ENCODE measurements at regions not wholly inside any gene's neighbourhood (a gene's known extent, or its start where the extent isn't known, plus 50 kb on each side); places are given as distances from the start of the nearest gene placed in this dataset.

DNA sequence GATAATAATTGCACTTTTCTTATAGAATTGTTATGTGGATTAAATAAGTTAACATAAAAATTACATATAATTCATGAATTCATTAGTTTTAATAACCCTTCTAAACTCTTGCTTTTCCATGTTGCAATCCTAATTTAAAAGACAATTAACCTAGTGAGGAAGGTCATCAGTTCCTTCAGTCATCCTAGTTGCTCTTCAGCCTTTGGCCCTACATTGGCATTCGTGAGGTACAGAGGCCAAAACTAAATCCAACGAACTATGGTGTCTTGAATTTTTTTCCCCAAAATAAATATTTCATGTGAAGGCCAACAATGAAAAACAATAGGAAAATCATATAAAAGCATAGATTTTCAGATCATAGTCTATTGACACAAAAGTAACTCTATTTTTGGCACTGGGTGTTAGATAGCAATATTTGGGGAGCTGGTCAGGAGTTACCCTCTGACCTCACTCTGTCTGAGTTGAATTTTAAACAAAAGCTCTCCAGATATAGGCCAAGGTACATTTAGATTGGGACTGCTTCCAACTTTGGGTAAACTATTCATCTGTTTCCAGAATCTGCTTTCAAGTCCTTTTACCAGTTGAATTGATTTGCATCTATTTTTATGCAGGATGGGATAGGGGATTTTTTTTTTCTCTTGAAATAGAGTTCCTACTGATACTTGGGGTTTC lies 104.5 kb downstream of the SEM1 start:
- WGBS (ENCODE audit: missing lambda C conversion rate), result 14% methylated on average over 2 of the region's 2 CpGs
- POLR2A ChIA-PET, result no interaction called here
- ATAC-seq, result no peak

DNA sequence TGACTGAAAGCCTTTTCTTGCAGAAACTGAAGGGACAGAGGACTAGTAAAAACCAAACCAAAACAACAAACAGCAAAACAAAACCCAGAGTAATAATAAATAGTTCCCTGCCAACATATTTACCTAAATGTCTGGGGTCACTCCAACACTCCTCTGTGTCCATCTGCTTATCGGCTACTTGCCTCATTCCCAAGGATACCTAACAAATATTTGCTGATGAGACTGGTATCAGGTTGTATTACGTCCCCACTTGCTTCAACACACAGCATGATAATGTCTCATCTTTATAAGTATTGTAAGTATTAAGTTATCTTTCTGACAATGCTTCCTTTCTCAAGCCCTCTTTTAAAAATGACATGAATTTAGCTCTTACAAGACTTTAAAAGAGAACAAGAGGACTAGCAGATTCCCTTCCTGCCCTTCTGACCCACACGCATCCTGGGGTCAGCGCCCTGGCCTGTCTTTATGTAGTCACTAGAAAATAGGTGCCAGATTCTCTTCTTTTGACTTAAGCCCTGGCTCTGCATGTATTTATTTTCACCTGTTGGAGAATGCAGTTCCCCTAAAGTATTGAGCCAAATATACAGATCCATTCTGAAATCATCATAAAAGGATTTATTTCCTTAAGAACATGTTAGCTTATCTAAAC lies 110.2 kb downstream of the SEM1 start:
- H3K4me1 ChIP-seq, result no peaks in the 10 kb centered on the region
- DNase-seq (ENCODE audit: low read depth in 1 of 2, low spot score in 1 of 2), result no peak
- WGBS (ENCODE audit: missing lambda C conversion rate), result 13% methylated on average over 3 of the region's 4 CpGs
- no peak for ATAC-seq
- FAIRE-seq, result no peak
- CTCF ChIA-PET, result no interaction called here
- no peak overlapping the region for H3K4me2 ChIP-seq
- H3K27ac ChIP-seq, result no peak overlapping the region
- POLR2A ChIA-PET, result no interaction called here
- H3K9me3 ChIP-seq, result no peaks in the 10 kb centered on the region
- TF ChIP-seq SMC3 (IDR thresholded peaks at IDR 0.05), result no peak
- no peak for TF ChIP-seq RNF2 (IDR thresholded peaks at IDR 0.05; ENCODE audit: borderline replicate concordance, low read depth)
- TF ChIP-seq PHF8 (IDR thresholded peaks at IDR 0.05; ENCODE audit: borderline replicate concordance, low read depth), result no peak
- TF ChIP-seq TFCP2L1 (CRISPR knock-in tag; IDR thresholded peaks at IDR 0.05), result no peak
- no peak for TF ChIP-seq EP300 (IDR thresholded peaks at IDR 0.05)
- TF ChIP-seq, protein P1, sequence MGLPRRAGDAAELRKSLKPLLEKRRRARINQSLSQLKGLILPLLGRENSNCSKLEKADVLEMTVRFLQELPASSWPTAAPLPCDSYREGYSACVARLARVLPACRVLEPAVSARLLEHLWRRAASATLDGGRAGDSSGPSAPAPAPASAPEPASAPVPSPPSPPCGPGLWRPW (IDR thresholded peaks at IDR 0.05), result no peak
- no peak for TF ChIP-seq TP53 (CRISPR knock-in tag; IDR thresholded peaks at IDR 0.05)
- no peak for TF ChIP-seq CEBPB (IDR thresholded peaks at IDR 0.05)
- TF ChIP-seq SREBF2 (IDR thresholded peaks at IDR 0.05), result no peak
- no peak overlapping the region for H3K4me3 ChIP-seq

More for the DNA sequence above, 104.5 kb downstream of the SEM1 start:
- DNase-seq (ENCODE audit: low read depth in 1 of 2, low spot score in 1 of 2), result no peak
- no peak for TF ChIP-seq HOXB13 (CRISPR knock-in tag; IDR thresholded peaks at IDR 0.05; ENCODE audit: low read depth)
- no peak for TF ChIP-seq NR3C1 (IDR thresholded peaks at IDR 0.05)
- no peak for TF ChIP-seq CBX8 (IDR thresholded peaks at IDR 0.05)
- no peak for TF ChIP-seq ZC3H11A (IDR thresholded peaks at IDR 0.05)
- TF ChIP-seq HEYL (CRISPR knock-in tag; IDR thresholded peaks at IDR 0.05), result no peak
- no peak for TF ChIP-seq RARB (CRISPR knock-in tag; IDR thresholded peaks at IDR 0.05)
- TF ChIP-seq EHF (CRISPR knock-in tag; IDR thresholded peaks at IDR 0.05), result no peak
- no peak for TF ChIP-seq FOSB (CRISPR knock-in tag; IDR thresholded peaks at IDR 0.05)
- no peak for TF ChIP-seq TFCP2L1 (CRISPR knock-in tag; IDR thresholded peaks at IDR 0.05)
- no peak for TF ChIP-seq RCOR1 (IDR thresholded peaks at IDR 0.05; ENCODE audit: low read depth, low read length)
- TF ChIP-seq CEBPB (IDR thresholded peaks at IDR 0.05), result no peak
- TF ChIP-seq, protein P2, sequence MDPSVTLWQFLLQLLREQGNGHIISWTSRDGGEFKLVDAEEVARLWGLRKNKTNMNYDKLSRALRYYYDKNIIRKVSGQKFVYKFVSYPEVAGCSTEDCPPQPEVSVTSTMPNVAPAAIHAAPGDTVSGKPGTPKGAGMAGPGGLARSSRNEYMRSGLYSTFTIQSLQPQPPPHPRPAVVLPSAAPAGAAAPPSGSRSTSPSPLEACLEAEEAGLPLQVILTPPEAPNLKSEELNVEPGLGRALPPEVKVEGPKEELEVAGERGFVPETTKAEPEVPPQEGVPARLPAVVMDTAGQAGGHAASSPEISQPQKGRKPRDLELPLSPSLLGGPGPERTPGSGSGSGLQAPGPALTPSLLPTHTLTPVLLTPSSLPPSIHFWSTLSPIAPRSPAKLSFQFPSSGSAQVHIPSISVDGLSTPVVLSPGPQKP (IDR thresholded peaks at IDR 0.05; ENCODE audit: low read depth, low read length), result no peak
- TF ChIP-seq, protein P3, sequence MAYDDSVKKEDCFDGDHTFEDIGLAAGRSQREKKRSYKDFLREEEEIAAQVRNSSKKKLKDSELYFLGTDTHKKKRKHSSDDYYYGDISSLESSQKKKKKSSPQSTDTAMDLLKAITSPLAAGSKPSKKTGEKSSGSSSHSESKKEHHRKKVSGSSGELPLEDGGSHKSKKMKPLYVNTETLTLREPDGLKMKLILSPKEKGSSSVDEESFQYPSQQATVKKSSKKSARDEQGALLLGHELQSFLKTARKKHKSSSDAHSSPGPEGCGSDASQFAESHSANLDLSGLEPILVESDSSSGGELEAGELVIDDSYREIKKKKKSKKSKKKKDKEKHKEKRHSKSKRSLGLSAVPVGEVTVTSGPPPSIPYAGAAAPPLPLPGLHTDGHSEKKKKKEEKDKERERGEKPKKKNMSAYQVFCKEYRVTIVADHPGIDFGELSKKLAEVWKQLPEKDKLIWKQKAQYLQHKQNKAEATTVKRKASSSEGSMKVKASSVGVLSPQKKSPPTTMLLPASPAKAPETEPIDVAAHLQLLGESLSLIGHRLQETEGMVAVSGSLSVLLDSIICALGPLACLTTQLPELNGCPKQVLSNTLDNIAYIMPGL (CRISPR knock-in tag; IDR thresholded peaks at IDR 0.05; ENCODE audit: borderline replicate concordance), result no peak
- TF ChIP-seq EP300 (IDR thresholded peaks at IDR 0.05), result no peak
- no peak for TF ChIP-seq NPAS2 (CRISPR knock-in tag; IDR thresholded peaks at IDR 0.05; ENCODE audit: borderline replicate concordance)
- TF ChIP-seq, protein P4, sequence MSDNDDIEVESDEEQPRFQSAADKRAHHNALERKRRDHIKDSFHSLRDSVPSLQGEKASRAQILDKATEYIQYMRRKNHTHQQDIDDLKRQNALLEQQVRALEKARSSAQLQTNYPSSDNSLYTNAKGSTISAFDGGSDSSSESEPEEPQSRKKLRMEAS (IDR thresholded peaks at IDR 0.05), result no peak
- TF ChIP-seq ESRRA (IDR thresholded peaks at IDR 0.05; ENCODE audit: borderline replicate concordance, low read length), result no peak
- no peak for TF ChIP-seq SMC3 (IDR thresholded peaks at IDR 0.05)
- TF ChIP-seq, protein P5, sequence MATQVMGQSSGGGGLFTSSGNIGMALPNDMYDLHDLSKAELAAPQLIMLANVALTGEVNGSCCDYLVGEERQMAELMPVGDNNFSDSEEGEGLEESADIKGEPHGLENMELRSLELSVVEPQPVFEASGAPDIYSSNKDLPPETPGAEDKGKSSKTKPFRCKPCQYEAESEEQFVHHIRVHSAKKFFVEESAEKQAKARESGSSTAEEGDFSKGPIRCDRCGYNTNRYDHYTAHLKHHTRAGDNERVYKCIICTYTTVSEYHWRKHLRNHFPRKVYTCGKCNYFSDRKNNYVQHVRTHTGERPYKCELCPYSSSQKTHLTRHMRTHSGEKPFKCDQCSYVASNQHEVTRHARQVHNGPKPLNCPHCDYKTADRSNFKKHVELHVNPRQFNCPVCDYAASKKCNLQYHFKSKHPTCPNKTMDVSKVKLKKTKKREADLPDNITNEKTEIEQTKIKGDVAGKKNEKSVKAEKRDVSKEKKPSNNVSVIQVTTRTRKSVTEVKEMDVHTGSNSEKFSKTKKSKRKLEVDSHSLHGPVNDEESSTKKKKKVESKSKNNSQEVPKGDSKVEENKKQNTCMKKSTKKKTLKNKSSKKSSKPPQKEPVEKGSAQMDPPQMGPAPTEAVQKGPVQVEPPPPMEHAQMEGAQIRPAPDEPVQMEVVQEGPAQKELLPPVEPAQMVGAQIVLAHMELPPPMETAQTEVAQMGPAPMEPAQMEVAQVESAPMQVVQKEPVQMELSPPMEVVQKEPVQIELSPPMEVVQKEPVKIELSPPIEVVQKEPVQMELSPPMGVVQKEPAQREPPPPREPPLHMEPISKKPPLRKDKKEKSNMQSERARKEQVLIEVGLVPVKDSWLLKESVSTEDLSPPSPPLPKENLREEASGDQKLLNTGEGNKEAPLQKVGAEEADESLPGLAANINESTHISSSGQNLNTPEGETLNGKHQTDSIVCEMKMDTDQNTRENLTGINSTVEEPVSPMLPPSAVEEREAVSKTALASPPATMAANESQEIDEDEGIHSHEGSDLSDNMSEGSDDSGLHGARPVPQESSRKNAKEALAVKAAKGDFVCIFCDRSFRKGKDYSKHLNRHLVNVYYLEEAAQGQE (IDR thresholded peaks at IDR 0.05), result no peak
- TF ChIP-seq EHMT2 (IDR thresholded peaks at IDR 0.05; ENCODE audit: low read depth), result no peak
- CTCF ChIA-PET, result no interaction called here
- no peaks in the 10 kb centered on the region for H3K4me1 ChIP-seq
- FAIRE-seq, result no peak
- H3K4me2 ChIP-seq, result no peak overlapping the region
- H3K4me3 ChIP-seq, result no peak overlapping the region
- no peak overlapping the region for H3K27ac ChIP-seq
- H3K9me3 ChIP-seq, result no peaks in the 10 kb centered on the region

All from A549 (cell line).